H9 (cell line): ENCODE measurements at regions not wholly inside any gene's neighbourhood (a gene's known extent, or its start where the extent isn't known, plus 50 kb on each side); places are given as distances from the start of the nearest gene placed in this dataset.

Experiments
- DNase-seq: peaks from one replicate; pipeline ENCODE4 v3.0.0-alpha.2; 2017
- H2AFZ ChIP-seq: one replicate; pipeline ENCODE4 v1.6.1; 2013; ENCODE audit warnings: mild to moderate bottlenecking, low read length, control low read depth, moderate library complexity
- H2AK5ac ChIP-seq: 2 replicates; pipeline ENCODE4 v1.6.1; 2013; ENCODE audit warnings: low read length, control low read depth, mixed read lengths; ENCODE audit not compliant: insufficient read length
- H2BK120ac ChIP-seq: one replicate; pipeline ENCODE4 v1.6.1; 2013; ENCODE audit warnings: low read depth, mild to moderate bottlenecking, low read length, control low read depth, inconsistent platforms; ENCODE audit not compliant: poor library complexity, severe bottlenecking
- H2BK12ac ChIP-seq: 2 replicates; pipeline ENCODE4 v1.6.1; 2013; ENCODE audit warnings: low read length, control low read depth, mixed read lengths, low read depth; ENCODE audit not compliant: insufficient read length
- H2BK15ac ChIP-seq: 2 replicates; pipeline ENCODE4 v1.6.1; 2013; ENCODE audit warnings: low read depth, low read length, control low read depth
- H2BK20ac ChIP-seq: one replicate; pipeline ENCODE4 v1.6.1; 2013; ENCODE audit warnings: low read depth, mild to moderate bottlenecking, low read length, control low read depth, inconsistent platforms; ENCODE audit not compliant: poor library complexity, severe bottlenecking
- H2BK5ac ChIP-seq: 2 replicates; pipeline ENCODE4 v1.6.1; 2013; ENCODE audit warnings: low read length, control low read depth, mixed read lengths; ENCODE audit not compliant: insufficient read length
- H3K14ac ChIP-seq: 2 replicates; pipeline ENCODE4 v1.6.1; 2013; ENCODE audit warnings: low read length, control low read depth; ENCODE audit not compliant: insufficient read depth
- H3K18ac ChIP-seq: 2 replicates; pipeline ENCODE4 v1.6.1; 2013; ENCODE audit warnings: low read depth, mild to moderate bottlenecking, mixed read lengths, low read length, control low read depth; ENCODE audit not compliant: insufficient read length
- H3K23ac ChIP-seq: 2 replicates; pipeline ENCODE4 v1.6.1; 2013; ENCODE audit warnings: low read length, control low read depth, mixed read lengths, low read depth; ENCODE audit not compliant: insufficient read length
- H3K23me2 ChIP-seq: 2 replicates; pipeline ENCODE4 v1.6.1; 2013; ENCODE audit warnings: low read depth, mild to moderate bottlenecking, mixed read lengths, low read length, control low read depth; ENCODE audit not compliant: insufficient read length, poor library complexity, severe bottlenecking
- H3K27ac ChIP-seq: 2 replicates; pipeline ENCODE4 v1.5.1; 2013; ENCODE audit warnings: low read length, control low read depth, mixed read lengths, low read depth; ENCODE audit not compliant: insufficient read length
- H3K27me3 ChIP-seq: 2 replicates; pipeline ENCODE4 v1.6.1; 2013; ENCODE audit warnings: low read length, control low read depth, inconsistent platforms; ENCODE audit not compliant: insufficient read depth
- H3K4ac ChIP-seq: 2 replicates; pipeline ENCODE4 v1.6.1; 2013; ENCODE audit warnings: low read depth, mild to moderate bottlenecking, control low read depth, inconsistent platforms, low read length, moderate library complexity
- H3K4me1 ChIP-seq: 2 replicates; pipeline ENCODE4 v1.6.1; 2013; ENCODE audit warnings: low read length, control low read depth, inconsistent platforms; ENCODE audit not compliant: insufficient read depth
- H3K4me2 ChIP-seq: 2 replicates; pipeline ENCODE4 v1.6.1; 2013; ENCODE audit warnings: low read length, control low read depth, mixed read lengths; ENCODE audit not compliant: insufficient read length, insufficient read depth
- H3K56ac ChIP-seq: 2 replicates; pipeline ENCODE4 v1.6.1; 2013; ENCODE audit warnings: low read depth, mild to moderate bottlenecking, mixed read lengths, low read length, control low read depth; ENCODE audit not compliant: insufficient read length
- H3K79me1 ChIP-seq: 2 replicates; pipeline ENCODE4 v1.6.1; 2013; ENCODE audit warnings: low read depth, mild to moderate bottlenecking, moderate library complexity, low read length, control low read depth, inconsistent platforms; ENCODE audit not compliant: insufficient read depth, poor library complexity, severe bottlenecking
- H3K79me2 ChIP-seq: 2 replicates; pipeline ENCODE4 v1.6.1; 2013; ENCODE audit warnings: low read length, control low read depth, inconsistent platforms; ENCODE audit not compliant: insufficient read depth
- H3K9ac ChIP-seq: 2 replicates; pipeline ENCODE4 v1.6.1; 2013; ENCODE audit warnings: low read length, control low read depth, mixed read lengths; ENCODE audit not compliant: insufficient read length; ENCODE audit errors: extremely low read depth
- H3K9me3 ChIP-seq: one replicate; pipeline ENCODE4 v1.6.1; 2013; ENCODE audit warnings: low read depth, low read length, inconsistent platforms; ENCODE audit not compliant: control insufficient read depth
- H3T11ph ChIP-seq: one replicate; pipeline ENCODE4 v1.6.1; 2013; ENCODE audit warnings: mild to moderate bottlenecking, low read length, control low read depth, inconsistent platforms
- H4K20me1 ChIP-seq: one replicate; pipeline ENCODE4 v1.6.1; 2013; ENCODE audit not compliant: control insufficient read depth, insufficient read length, insufficient read depth
- H4K5ac ChIP-seq: 2 replicates; pipeline ENCODE4 v1.6.1; 2013; ENCODE audit warnings: low read depth, mild to moderate bottlenecking, mixed read lengths, low read length, control low read depth; ENCODE audit not compliant: insufficient read length
- H4K8ac ChIP-seq: replicated peaks from 2 replicates; pipeline ENCODE4 v1.6.1; 2013; ENCODE audit warnings: low read length, control low read depth, mixed read lengths, low read depth; ENCODE audit not compliant: insufficient read length
- H4K91ac ChIP-seq: 2 replicates; pipeline ENCODE4 v1.6.1; 2013; ENCODE audit warnings: low read depth, mild to moderate bottlenecking, moderate library complexity, mixed read lengths, low read length, control low read depth; ENCODE audit not compliant: insufficient read length
- H3K27ac Mint-ChIP-seq, 3 experiments: 2 replicates in 2 of 3; 3 replicates in 1 of 3; pipeline ENCODE4 v1.8.0; 2020 to 2021; ENCODE audit warnings: mixed read lengths in 3 of 3, mild to moderate bottlenecking in 1 of 3, moderate library complexity in 1 of 3
- H3K27me3 Mint-ChIP-seq: 2 replicates; pipeline ENCODE4 v1.8.0; 2021; ENCODE audit warnings: low read depth, mild to moderate bottlenecking, moderate library complexity, mixed read lengths
- H3K36me3 Mint-ChIP-seq, 3 experiments: 2 replicates in 2 of 3; 3 replicates in 1 of 3; pipeline ENCODE4 v1.8.0; 2020 to 2021; ENCODE audit warnings: low read depth in 3 of 3, mixed read lengths in 3 of 3; ENCODE audit not compliant: insufficient read depth in 1 of 3
- H3K4me1 Mint-ChIP-seq, 2 experiments: 2 replicates each; pipeline ENCODE4 v1.8.0; 2020; ENCODE audit warnings: mixed read lengths in 2 of 2
- H3K4me3 Mint-ChIP-seq, 2 experiments: 2 replicates in 1 of 2; 3 replicates in 1 of 2; pipeline ENCODE4 v1.8.0; 2020 to 2021; ENCODE audit warnings: mild to moderate bottlenecking in 2 of 2, mixed read lengths in 2 of 2, moderate library complexity in 1 of 2
- H3K9me3 Mint-ChIP-seq, 2 experiments: 2 replicates in 1 of 2; 3 replicates in 1 of 2; pipeline ENCODE4 v1.8.0; 2020; ENCODE audit warnings: mild to moderate bottlenecking in 2 of 2, mixed read lengths in 2 of 2, moderate library complexity in 1 of 2
- WGBS: extraction: QIAGEN DNeasy Blood & Tissue Kit; methylation state at CpG from one replicate; pipeline ENCODE4 v1.1.7; 2013; ENCODE audit warnings: missing lambda C conversion rate, low lambda C conversion rate, mixed read lengths; ENCODE audit not compliant: insufficient read length; ENCODE audit errors: extremely low coverage; 5-methylcytosine and 5-hydroxymethylcytosine counted together
- TF ChIP-seq, protein P1 (sequence below): fragments of 200-600 bp; sonication (generic); conservative IDR thresholded peaks from 3 replicates; pipeline ENCODE4 v1.8.0; 2021; ENCODE audit warnings: antibody characterized with exemption, mild to moderate bottlenecking

- no peak overlapping the region for H3K14ac ChIP-seq
Observed at GRCh38 chr10:10873289-10873688, 144.4 kb upstream of the CELF2 start.

More at GRCh38 chr10:10873289-10873688, 144.4 kb upstream of the CELF2 start:
- DNase-seq, result no peak
- no peak overlapping the region for H2BK20ac ChIP-seq
- no peak overlapping the region for H2BK12ac ChIP-seq
- no peak overlapping the region for H3K27ac Mint-ChIP-seq
- H2BK5ac ChIP-seq, result no peak overlapping the region
- H3K9ac ChIP-seq, result no peak overlapping the region
- H3K27me3 ChIP-seq, result no peaks in the 10 kb centered on the region
- no peak overlapping the region for H2BK120ac ChIP-seq
- no peaks in the 10 kb centered on the region for H3K79me2 ChIP-seq
- H3K4ac ChIP-seq, result no peak overlapping the region
- H3K23ac ChIP-seq, result no peak overlapping the region
- no peaks in the 10 kb centered on the region for H3K9me3 ChIP-seq
- H3K9me3 Mint-ChIP-seq, result no peaks in the 10 kb centered on the region
- no peak overlapping the region for H3K18ac ChIP-seq
- H3K4me1 Mint-ChIP-seq, result peaks cover 21 to 26% of the 10 kb centered on the region in 2 experiments
- peaks cover 2% of the 10 kb centered on the region; the same call in 1 of the 2 replicates for H3K4me1 ChIP-seq
- no peak overlapping the region for H4K5ac ChIP-seq
- no peaks in the 10 kb centered on the region for H3K79me1 ChIP-seq
- TF ChIP-seq, protein P1, sequence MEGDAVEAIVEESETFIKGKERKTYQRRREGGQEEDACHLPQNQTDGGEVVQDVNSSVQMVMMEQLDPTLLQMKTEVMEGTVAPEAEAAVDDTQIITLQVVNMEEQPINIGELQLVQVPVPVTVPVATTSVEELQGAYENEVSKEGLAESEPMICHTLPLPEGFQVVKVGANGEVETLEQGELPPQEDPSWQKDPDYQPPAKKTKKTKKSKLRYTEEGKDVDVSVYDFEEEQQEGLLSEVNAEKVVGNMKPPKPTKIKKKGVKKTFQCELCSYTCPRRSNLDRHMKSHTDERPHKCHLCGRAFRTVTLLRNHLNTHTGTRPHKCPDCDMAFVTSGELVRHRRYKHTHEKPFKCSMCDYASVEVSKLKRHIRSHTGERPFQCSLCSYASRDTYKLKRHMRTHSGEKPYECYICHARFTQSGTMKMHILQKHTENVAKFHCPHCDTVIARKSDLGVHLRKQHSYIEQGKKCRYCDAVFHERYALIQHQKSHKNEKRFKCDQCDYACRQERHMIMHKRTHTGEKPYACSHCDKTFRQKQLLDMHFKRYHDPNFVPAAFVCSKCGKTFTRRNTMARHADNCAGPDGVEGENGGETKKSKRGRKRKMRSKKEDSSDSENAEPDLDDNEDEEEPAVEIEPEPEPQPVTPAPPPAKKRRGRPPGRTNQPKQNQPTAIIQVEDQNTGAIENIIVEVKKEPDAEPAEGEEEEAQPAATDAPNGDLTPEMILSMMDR, result no peak
- no peak overlapping the region for H4K8ac ChIP-seq
- H3T11ph ChIP-seq, result no peak overlapping the region
- H3K36me3 Mint-ChIP-seq, result no peaks in the 10 kb centered on the region
- no peak overlapping the region for H3K27ac ChIP-seq
- no peak overlapping the region for H4K91ac ChIP-seq
- H3K4me2 ChIP-seq, result no peak overlapping the region
- no peaks in the 10 kb centered on the region for H3K23me2 ChIP-seq
- H2AK5ac ChIP-seq, result no peak overlapping the region
- WGBS, result no CpG with 5 or more reads among the region's 4 CpGs
- no peak overlapping the region for H3K4me3 Mint-ChIP-seq
- H3K27me3 Mint-ChIP-seq, result no peaks in the 10 kb centered on the region
- no peaks in the 10 kb centered on the region for H4K20me1 ChIP-seq
- H2AFZ ChIP-seq, result no peak overlapping the region
- no peak overlapping the region for H3K56ac ChIP-seq
- no peak overlapping the region for H2BK15ac ChIP-seq
